SU-DHL-6 (cell line): ENCODE measurements at regions not wholly inside any gene's neighbourhood (a gene's known extent, or its start where the extent isn't known, plus 50 kb on each side); places are given as distances from the start of the nearest gene placed in this dataset.

Experiments
- H2AFZ ChIP-seq: fragments of 200-600 bp; sonication (generic); 2 replicates; pipeline ENCODE4 v1.6.1; 2014; ENCODE audit warnings: low read depth, mild to moderate bottlenecking, moderate library complexity, mixed read lengths, antibody characterized with exemption, low read length; ENCODE audit not compliant: severe bottlenecking
- H3F3A ChIP-seq: fragments of 200-600 bp; shearing (Covaris generic); 2 replicates; pipeline ENCODE4 v1.6.0; 2016; ENCODE audit warnings: antibody characterized with exemption, mild to moderate bottlenecking; ENCODE audit not compliant: insufficient read depth
- H3K27ac ChIP-seq: fragments of 200-600 bp; sonication (generic); 2 replicates; pipeline ENCODE4 v1.5.1; 2016; ENCODE audit warnings: low read depth, mild to moderate bottlenecking, low read length, moderate library complexity, mixed read lengths
- H3K27me3 ChIP-seq: fragments of 200-600 bp; sonication (generic), shearing (Covaris generic); 2 replicates; pipeline ENCODE4 v1.6.0; 2014; ENCODE audit warnings: mild to moderate bottlenecking, low read length
- H3K36me3 ChIP-seq: fragments of 200-600 bp; sonication (generic); 2 replicates; pipeline ENCODE4 v1.6.1; 2014; ENCODE audit warnings: mild to moderate bottlenecking, low read length, mixed read lengths
- H3K4me2 ChIP-seq: fragments of 300-600, 200-600 bp; shearing (Covaris generic), sonication (generic); 2 replicates; pipeline ENCODE4 v1.6.0; 2014; ENCODE audit warnings: low read length, low read depth, mild to moderate bottlenecking; ENCODE audit not compliant: poor library complexity, severe bottlenecking
- H3K4me3 ChIP-seq: fragments of 200-600 bp; sonication (generic); 2 replicates; pipeline ENCODE4 v1.5.1; 2014; ENCODE audit warnings: antibody characterized with exemption, low read length, mild to moderate bottlenecking, mixed read lengths; ENCODE audit not compliant: insufficient read depth, poor library complexity, severe bottlenecking
- H3K79me2 ChIP-seq: fragments of 200-600 bp; sonication (generic); 2 replicates; pipeline ENCODE4 v1.6.1; 2014; ENCODE audit warnings: mild to moderate bottlenecking, low read length, moderate library complexity; ENCODE audit not compliant: insufficient read depth
- H3K9ac ChIP-seq: fragments of 200-600 bp; sonication (generic); 2 replicates; pipeline ENCODE4 v1.7.0; 2014; ENCODE audit warnings: mild to moderate bottlenecking, low read length
- H3K9me2 ChIP-seq: fragments of 200-600 bp; sonication (generic); replicated peaks from 2 replicates; pipeline ENCODE4 v1.6.1; 2014; ENCODE audit warnings: low read length; ENCODE audit not compliant: insufficient read depth
- H3K9me3 ChIP-seq: fragments of 200-600 bp; sonication (generic); 2 replicates; pipeline ENCODE4 v1.6.1; 2014; ENCODE audit warnings: low read length, mixed read lengths; ENCODE audit not compliant: insufficient read depth
- H4K20me1 ChIP-seq: fragments of 200-600 bp; sonication (generic); 2 replicates; pipeline ENCODE4 v1.6.1; 2014; ENCODE audit warnings: low read depth, mild to moderate bottlenecking, antibody characterized with exemption, low read length, moderate library complexity, mixed read lengths
- EZH2phosphoT487 ChIP-seq: fragments of 200-600 bp; sonication (generic), shearing (Covaris generic); conservative IDR thresholded peaks from 2 replicates; pipeline ENCODE4 v1.6.1; 2018; ENCODE audit warnings: mild to moderate bottlenecking, antibody characterized with exemption, low read length, moderate library complexity, mixed read lengths
- TF ChIP-seq, protein P1 (sequence below): fragments of 200-600 bp; sonication (generic); IDR thresholded peaks from one replicate; pipeline ENCODE4 v1.5.1; 2017; ENCODE audit warnings: antibody characterized with exemption, mild to moderate bottlenecking, low read length, moderate library complexity; ENCODE audit not compliant: insufficient read depth, poor library complexity, severe bottlenecking

DNA sequence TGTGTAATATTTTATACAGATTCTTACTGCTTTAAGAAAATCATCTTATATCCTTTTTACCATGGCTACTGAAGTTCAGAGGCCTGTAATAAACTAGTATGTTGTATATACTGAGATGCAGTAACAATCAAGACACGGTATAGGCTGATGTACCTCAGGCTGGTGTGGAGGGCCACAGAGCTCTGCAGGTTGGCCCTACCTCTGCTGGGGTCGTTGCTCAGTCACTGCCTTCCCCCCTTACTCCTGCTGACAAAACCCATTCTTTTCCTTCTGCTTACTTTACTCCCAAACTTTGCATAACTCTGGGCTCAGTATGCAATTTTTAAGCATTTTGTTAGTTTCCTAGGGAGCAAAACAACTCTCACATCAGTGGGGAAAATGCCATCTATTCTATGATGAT lies 200.1 kb upstream of the FOXP2 start:
- Histone ChIP-seq H2AFZ (no peak overlapping the region), H4K20me1 (no peaks in the 10 kb centered on the region), H3K79me2 (no peaks in the 10 kb centered on the region), H3F3A (no peaks in the 10 kb centered on the region), H3K27ac (no peak overlapping the region), H3K36me3 (no peaks in the 10 kb centered on the region), H3K4me2 (no peak overlapping the region), H3K4me3 (no peak overlapping the region), H3K9ac (no peak overlapping the region), H3K9me2 (no peaks in the 10 kb centered on the region), H3K27me3 (no peaks in the 10 kb centered on the region), H3K9me3 (no peaks in the 10 kb centered on the region)
- no peak for TF ChIP-seq EZH2phosphoT487
- TF ChIP-seq, protein P1, sequence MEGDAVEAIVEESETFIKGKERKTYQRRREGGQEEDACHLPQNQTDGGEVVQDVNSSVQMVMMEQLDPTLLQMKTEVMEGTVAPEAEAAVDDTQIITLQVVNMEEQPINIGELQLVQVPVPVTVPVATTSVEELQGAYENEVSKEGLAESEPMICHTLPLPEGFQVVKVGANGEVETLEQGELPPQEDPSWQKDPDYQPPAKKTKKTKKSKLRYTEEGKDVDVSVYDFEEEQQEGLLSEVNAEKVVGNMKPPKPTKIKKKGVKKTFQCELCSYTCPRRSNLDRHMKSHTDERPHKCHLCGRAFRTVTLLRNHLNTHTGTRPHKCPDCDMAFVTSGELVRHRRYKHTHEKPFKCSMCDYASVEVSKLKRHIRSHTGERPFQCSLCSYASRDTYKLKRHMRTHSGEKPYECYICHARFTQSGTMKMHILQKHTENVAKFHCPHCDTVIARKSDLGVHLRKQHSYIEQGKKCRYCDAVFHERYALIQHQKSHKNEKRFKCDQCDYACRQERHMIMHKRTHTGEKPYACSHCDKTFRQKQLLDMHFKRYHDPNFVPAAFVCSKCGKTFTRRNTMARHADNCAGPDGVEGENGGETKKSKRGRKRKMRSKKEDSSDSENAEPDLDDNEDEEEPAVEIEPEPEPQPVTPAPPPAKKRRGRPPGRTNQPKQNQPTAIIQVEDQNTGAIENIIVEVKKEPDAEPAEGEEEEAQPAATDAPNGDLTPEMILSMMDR, result no peak

DNA sequence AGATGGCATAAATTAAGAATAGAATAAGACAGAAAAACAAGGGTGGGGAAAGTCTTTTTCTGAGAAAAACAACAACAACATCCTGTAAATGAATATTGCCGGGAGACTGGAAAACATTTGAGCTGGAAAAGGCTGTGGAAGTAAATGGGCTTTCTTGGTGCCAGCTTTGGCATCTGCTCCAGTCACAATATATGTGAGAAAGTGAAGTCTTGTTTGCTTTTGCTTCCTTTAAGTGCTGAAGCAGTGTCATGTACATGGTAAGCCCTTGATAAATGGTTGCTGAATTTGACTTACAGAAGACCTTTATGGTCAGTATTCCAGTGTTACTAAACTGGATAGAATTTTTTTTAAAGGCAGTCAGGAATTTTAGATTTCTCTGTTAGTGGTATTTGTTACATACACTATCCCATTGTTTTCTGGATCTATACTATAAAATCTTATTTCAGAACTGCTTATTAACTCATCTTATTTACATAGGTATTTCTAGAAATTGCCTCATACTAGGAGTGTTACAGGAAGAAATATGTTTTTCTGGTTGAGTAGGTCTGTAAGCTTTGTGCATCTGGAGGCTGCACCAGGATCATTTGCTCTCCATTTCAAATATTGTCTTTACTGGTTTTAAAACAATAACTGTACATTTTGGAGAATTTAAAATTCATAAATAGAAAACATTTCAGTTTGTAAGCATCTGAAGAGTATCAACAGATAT lies 201.7 kb upstream of the FOXP2 start:
- no peak overlapping the region for H2AFZ ChIP-seq
- H3K9me3 ChIP-seq, result no peaks in the 10 kb centered on the region
- no peaks in the 10 kb centered on the region for H3F3A ChIP-seq
- no peak overlapping the region for H3K4me2 ChIP-seq
- no peak overlapping the region for H3K9ac ChIP-seq
- H3K27me3 ChIP-seq, result no peaks in the 10 kb centered on the region
- no peak overlapping the region for H3K27ac ChIP-seq
- no peaks in the 10 kb centered on the region for H4K20me1 ChIP-seq
- no peaks in the 10 kb centered on the region for H3K36me3 ChIP-seq
- no peak overlapping the region for H3K4me3 ChIP-seq
- TF ChIP-seq, protein P1, result no peak
- TF ChIP-seq EZH2phosphoT487, result no peak
- H3K9me2 ChIP-seq, result no peaks in the 10 kb centered on the region
- H3K79me2 ChIP-seq, result no peaks in the 10 kb centered on the region

DNA sequence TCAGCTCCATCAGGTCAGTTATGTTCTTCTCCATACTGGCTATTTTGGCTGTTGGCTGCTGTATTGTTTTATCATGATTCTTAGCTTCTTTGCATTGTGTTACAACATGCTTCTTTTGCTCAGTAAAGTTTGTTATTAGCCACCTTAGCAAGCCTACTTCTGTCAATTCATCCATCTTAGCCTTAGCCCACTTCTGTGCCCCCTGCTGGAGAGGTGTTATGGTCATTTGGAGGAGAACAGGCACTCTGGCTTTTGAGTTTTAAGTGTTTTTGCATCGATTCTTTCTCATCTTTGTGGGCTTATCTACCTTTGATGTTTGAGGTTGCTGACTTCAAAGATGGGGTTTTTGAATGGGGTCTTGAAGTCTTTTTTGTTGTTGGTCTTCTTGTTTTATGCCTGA lies 204.6 kb upstream of the FOXP2 start:
- Histone ChIP-seq H3K27me3 (no peaks in the 10 kb centered on the region), H2AFZ (no peak overlapping the region), H3K9ac (no peak overlapping the region), H3K27ac (no peak overlapping the region), H3K79me2 (no peaks in the 10 kb centered on the region), H3K4me2 (no peak overlapping the region), H3K9me3 (no peaks in the 10 kb centered on the region), H3K9me2 (no peaks in the 10 kb centered on the region), H3F3A (no peaks in the 10 kb centered on the region), H4K20me1 (no peaks in the 10 kb centered on the region), H3K36me3 (no peaks in the 10 kb centered on the region), H3K4me3 (no peak overlapping the region)
- TF ChIP-seq EZH2phosphoT487, result no peak
- TF ChIP-seq, protein P1, result no peak

DNA sequence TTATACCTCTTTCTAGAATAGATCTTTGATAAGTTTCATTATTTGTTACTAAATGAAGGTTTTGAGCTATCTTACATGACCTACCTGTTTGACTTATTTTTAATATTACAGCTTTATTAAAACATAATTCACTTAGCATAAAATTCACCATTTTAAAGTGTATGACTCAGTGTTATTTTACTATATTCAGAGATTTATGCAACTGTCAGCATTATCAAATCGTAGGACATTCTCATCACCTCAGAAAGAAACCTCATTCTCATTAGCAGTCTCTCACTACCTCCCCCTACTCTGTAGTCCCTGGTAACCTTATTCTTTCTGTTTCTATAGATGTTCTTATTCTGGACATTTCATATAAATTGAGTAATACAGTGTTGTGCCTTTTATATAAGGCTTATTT lies 207.9 kb upstream of the FOXP2 start:
- Histone ChIP-seq H3K4me2 (no peak overlapping the region), H3K36me3 (no peaks in the 10 kb centered on the region), H3K79me2 (no peaks in the 10 kb centered on the region), H3F3A (no peaks in the 10 kb centered on the region), H4K20me1 (no peaks in the 10 kb centered on the region), H3K9ac (no peak overlapping the region), H3K4me3 (no peak overlapping the region), H2AFZ (no peak overlapping the region), H3K27ac (no peak overlapping the region), H3K9me3 (no peaks in the 10 kb centered on the region), H3K9me2 (no peaks in the 10 kb centered on the region), H3K27me3 (no peaks in the 10 kb centered on the region)
- TF ChIP-seq, protein P1, result no peak
- no peak for TF ChIP-seq EZH2phosphoT487
